Keratinocyte (primary cell): ENCODE measurements at regions not wholly inside any gene's neighbourhood (a gene's known extent, or its start where the extent isn't known, plus 50 kb on each side); places are given as distances from the start of the nearest gene placed in this dataset.

Source experiments
- DNase-seq: peaks from one replicate; pipeline ENCODE4 v3.0.0-alpha.2; 2011; ENCODE audit warnings: low read depth, missing footprints, low spot score
- FAIRE-seq: peaks from 2 replicates; lab custom pipeline; 2011; peaks lifted over from hg19 to GRCh38; lab: Jason Lieb, UNC
- H2AFZ ChIP-seq: 2 replicates; pipeline ENCODE4 v1.6.0; 2012; ENCODE audit warnings: low read length, control low read depth, inconsistent platforms; ENCODE audit not compliant: control insufficient read depth
- H3K27ac ChIP-seq: 2 replicates; pipeline ENCODE4 v1.5.1; 2011; ENCODE audit warnings: low read length; ENCODE audit not compliant: control insufficient read depth, insufficient read depth
- H3K27me3 ChIP-seq: 3 replicates; pipeline ENCODE4 v1.6.0; 2011; ENCODE audit warnings: low read length; ENCODE audit not compliant: control insufficient read depth, insufficient read depth; ENCODE audit errors: extremely low read depth
- H3K36me3 ChIP-seq, 2 experiments: 2 replicates in 1 of 2; 3 replicates in 1 of 2; pipeline ENCODE4 v1.5.1; 2011; ENCODE audit warnings: low read length in 2 of 2, mild to moderate bottlenecking in 1 of 2; ENCODE audit not compliant: control insufficient read depth in 2 of 2, insufficient read depth in 2 of 2; ENCODE audit errors: extremely low read depth in 1 of 2
- H3K4me1 ChIP-seq: 3 replicates; pipeline ENCODE4 v1.5.1; 2011; ENCODE audit warnings: low read length; ENCODE audit not compliant: control insufficient read depth, insufficient read depth; ENCODE audit errors: extremely low read depth
- H3K4me2 ChIP-seq: 3 replicates; pipeline ENCODE4 v1.6.0; 2011; ENCODE audit warnings: low read depth, low read length; ENCODE audit not compliant: control insufficient read depth, insufficient read depth; ENCODE audit errors: extremely low read depth
- H3K4me3 ChIP-seq, 3 experiments: fragments of 200-600 bp in 1 of 3; sonication (generic) in 1 of 3; 2 replicates in 2 of 3; 3 replicates in 1 of 3; pipeline ENCODE4 v1.5.1; 2011 to 2016; ENCODE audit warnings: low read length in 3 of 3, mild to moderate bottlenecking in 3 of 3, control low read depth in 2 of 3, inconsistent platforms in 1 of 3, low read depth in 1 of 3, mixed read lengths in 1 of 3, mixed run types in 1 of 3, moderate library complexity in 1 of 3; ENCODE audit not compliant: control insufficient read depth in 2 of 3, insufficient read depth in 2 of 3; ENCODE audit errors: extremely low read depth in 1 of 3
- H3K79me2 ChIP-seq: 2 replicates; pipeline ENCODE4 v1.6.0; 2012; ENCODE audit warnings: low read length; ENCODE audit not compliant: control insufficient read depth, insufficient read depth
- H3K9ac ChIP-seq: 3 replicates; pipeline ENCODE4 v1.6.0; 2011; ENCODE audit warnings: low read length; ENCODE audit not compliant: control insufficient read depth, insufficient read depth; ENCODE audit errors: extremely low read depth
- H3K9me1 ChIP-seq: 3 replicates; pipeline ENCODE4 v1.6.0; 2011; ENCODE audit warnings: low read length; ENCODE audit not compliant: control insufficient read depth, insufficient read depth; ENCODE audit errors: extremely low read depth
- H3K9me3 ChIP-seq: 2 replicates; pipeline ENCODE4 v1.5.1; 2012; ENCODE audit warnings: low read depth, low read length; ENCODE audit not compliant: control insufficient read depth
- H4K20me1 ChIP-seq: 3 replicates; pipeline ENCODE4 v1.6.0; 2011; ENCODE audit warnings: low read length; ENCODE audit not compliant: control insufficient read depth, insufficient read depth; ENCODE audit errors: extremely low read depth
- CTCF ChIP-seq, 3 experiments: IDR thresholded peaks in 1 of 3; conservative IDR thresholded peaks in 1 of 3; optimal IDR thresholded peaks in 1 of 3; 2 replicates in 2 of 3; 3 replicates in 1 of 3; pipeline versions ENCODE3 to v1.5.1; 2011; ENCODE audit warnings: low read length in 3 of 3, mild to moderate bottlenecking in 3 of 3, moderate library complexity in 2 of 3, control low read depth in 1 of 3, inconsistent platforms in 1 of 3; ENCODE audit not compliant: insufficient read depth in 2 of 3; ENCODE audit errors: extremely low read depth in 1 of 3
- EZH2 ChIP-seq: IDR thresholded peaks from one replicate; pipeline ENCODE4 v1.6.1; 2012; ENCODE audit warnings: inconsistent platforms, mild to moderate bottlenecking, low read length, moderate library complexity
- dilution Hi-C: fragments of 300-500 bp; cut with MboI; formaldehyde crosslinking; loops from one replicate; pipeline ENCODE4 v1.7.0; 2020; ENCODE audit warnings: low sequenced_read_pairs; ENCODE audit not compliant: extremely low pct_ligation_motif_present

GRCh38 chr12:114846771-114847170 is 162.8 kb upstream of the TBX3 start:
- no peaks in the 10 kb centered on the region for H4K20me1 ChIP-seq
- no peak overlapping the region for H3K4me3 ChIP-seq
- H3K27me3 ChIP-seq = no peaks in the 10 kb centered on the region
- FAIRE-seq (no peak), DNase-seq (no peak)
- H3K79me2 ChIP-seq = no peaks in the 10 kb centered on the region
- no peaks in the 10 kb centered on the region for H3K36me3 ChIP-seq
- H3K9me1 ChIP-seq = no peaks in the 10 kb centered on the region
- TF ChIP-seq EZH2 (no peak), CTCF (optimal IDR thresholded peaks at IDR 0.05 in 1 of 3, IDR thresholded peaks at IDR 0.05 in 1 of 3, conservative IDR thresholded peaks at IDR 0.05 in 1 of 3; ENCODE audit: extremely low read depth in 1 of 3, insufficient read depth in 2 of 3, low read length in 3 of 3) (no peak)
- no peaks in the 10 kb centered on the region for H3K4me1 ChIP-seq
- no peak overlapping the region for H2AFZ ChIP-seq
- dilution Hi-C loops = no loop called here
- no peak overlapping the region for H3K27ac ChIP-seq
- no peak overlapping the region for H3K9ac ChIP-seq
- no peaks in the 10 kb centered on the region for H3K9me3 ChIP-seq
- H3K4me2 ChIP-seq = no peak overlapping the region

GRCh38 chr12:114841557-114842251 is 157.7 kb upstream of the TBX3 start:
- H3K79me2 ChIP-seq = no peaks in the 10 kb centered on the region
- H4K20me1 ChIP-seq = no peaks in the 10 kb centered on the region
- no peak overlapping the region for H3K9ac ChIP-seq
- H3K27me3 ChIP-seq = no peaks in the 10 kb centered on the region
- H3K4me1 ChIP-seq = no peaks in the 10 kb centered on the region
- no peaks in the 10 kb centered on the region for H3K36me3 ChIP-seq
- no peak overlapping the region for H2AFZ ChIP-seq
- dilution Hi-C loops = no loop called here
- DNase-seq (peak; percentile 57), FAIRE-seq (peak; percentile 91)
- no peak for TF ChIP-seq EZH2
- TF ChIP-seq CTCF (optimal IDR thresholded peaks at IDR 0.05 in 1 of 3, IDR thresholded peaks at IDR 0.05 in 1 of 3, conservative IDR thresholded peaks at IDR 0.05 in 1 of 3; ENCODE audit: extremely low read depth in 1 of 3, insufficient read depth in 2 of 3, low read length in 3 of 3) = no peak
- H3K9me3 ChIP-seq = no peaks in the 10 kb centered on the region
- H3K4me2 ChIP-seq = no peak overlapping the region
- H3K9me1 ChIP-seq = no peaks in the 10 kb centered on the region
- H3K27ac ChIP-seq = no peak overlapping the region
- H3K4me3 ChIP-seq = no peak overlapping the region
